Glutamatergic neuron (in vitro differentiated cells): ENCODE measurements at regions not wholly inside any gene's neighbourhood (a gene's known extent, or its start where the extent isn't known, plus 50 kb on each side); places are given as distances from the start of the nearest gene placed in this dataset.

Source experiments
- DNase-seq: peaks from one replicate; pipeline ENCODE4 v3.0.0; 2022
- H3K27ac Mint-ChIP-seq: one replicate; pipeline ENCODE4 v1.8.0; 2020; ENCODE audit warnings: mild to moderate bottlenecking, mixed read lengths, inconsistent platforms; ENCODE audit not compliant: unreplicated experiment
- H3K27me3 Mint-ChIP-seq: one replicate; pipeline ENCODE4 v1.8.0; 2020; ENCODE audit warnings: mild to moderate bottlenecking, moderate library complexity, mixed read lengths, inconsistent platforms; ENCODE audit not compliant: unreplicated experiment
- H3K36me3 Mint-ChIP-seq: one replicate; pipeline ENCODE4 v1.8.0; 2020; ENCODE audit warnings: mild to moderate bottlenecking, mixed read lengths, inconsistent platforms; ENCODE audit not compliant: unreplicated experiment
- H3K4me1 Mint-ChIP-seq: one replicate; pipeline ENCODE4 v1.8.0; 2020; ENCODE audit warnings: mild to moderate bottlenecking, low read depth, mixed read lengths, inconsistent platforms; ENCODE audit not compliant: unreplicated experiment
- H3K4me3 Mint-ChIP-seq: one replicate; pipeline ENCODE4 v1.8.0; 2020; ENCODE audit warnings: mild to moderate bottlenecking, mixed read lengths, inconsistent platforms; ENCODE audit not compliant: unreplicated experiment
- H3K9me3 Mint-ChIP-seq: one replicate; pipeline ENCODE4 v1.8.0; 2020; ENCODE audit warnings: mild to moderate bottlenecking, moderate library complexity, mixed read lengths, inconsistent platforms; ENCODE audit not compliant: unreplicated experiment
- CTCF ChIP-seq: fragments of 200-600 bp; sonication (generic); IDR thresholded peaks from one replicate; pipeline ENCODE4 v1.5.0; 2021; ENCODE audit not compliant: partially characterized antibody, unreplicated experiment

DNA sequence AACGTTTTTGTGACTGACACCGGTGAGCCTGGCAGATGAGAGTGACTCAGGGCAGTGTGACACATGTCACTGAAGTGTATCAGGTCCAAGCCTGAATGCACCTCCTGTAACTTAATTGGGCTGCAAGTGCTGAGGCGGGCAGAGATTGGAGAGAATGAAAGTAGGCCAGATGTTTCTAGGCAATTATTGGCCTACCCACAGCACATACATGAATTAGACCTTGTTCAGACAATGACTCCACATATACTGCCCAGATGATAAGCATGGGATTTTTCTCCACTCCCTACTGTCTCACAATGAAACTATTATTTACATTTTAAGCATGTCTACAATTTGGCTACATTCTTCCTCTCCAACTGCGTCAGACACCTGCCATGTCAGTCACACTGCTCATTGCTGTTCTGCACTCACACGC lies 187.3 kb upstream of the ZNF385D start:
- Mint-ChIP-seq H3K4me3 (no peak overlapping the region), H3K36me3 (no peaks in the 10 kb centered on the region), H3K27ac (no peak overlapping the region), H3K4me1 (no peaks in the 10 kb centered on the region), H3K27me3 (peaks cover 2% of the 10 kb centered on the region), H3K9me3 (no peaks in the 10 kb centered on the region)
- TF ChIP-seq CTCF: no peak
- no peak for DNase-seq

GRCh38 chr3:21942328-21942727 lies 191.3 kb upstream of the ZNF385D start:
- no peak for TF ChIP-seq CTCF
- Mint-ChIP-seq H3K27ac (no peak overlapping the region), H3K36me3 (no peaks in the 10 kb centered on the region), H3K9me3 (no peaks in the 10 kb centered on the region), H3K27me3 (peaks cover 4% of the 10 kb centered on the region), H3K4me1 (peaks cover 2% of the 10 kb centered on the region), H3K4me3 (no peak overlapping the region)
- DNase-seq: no peak

DNA sequence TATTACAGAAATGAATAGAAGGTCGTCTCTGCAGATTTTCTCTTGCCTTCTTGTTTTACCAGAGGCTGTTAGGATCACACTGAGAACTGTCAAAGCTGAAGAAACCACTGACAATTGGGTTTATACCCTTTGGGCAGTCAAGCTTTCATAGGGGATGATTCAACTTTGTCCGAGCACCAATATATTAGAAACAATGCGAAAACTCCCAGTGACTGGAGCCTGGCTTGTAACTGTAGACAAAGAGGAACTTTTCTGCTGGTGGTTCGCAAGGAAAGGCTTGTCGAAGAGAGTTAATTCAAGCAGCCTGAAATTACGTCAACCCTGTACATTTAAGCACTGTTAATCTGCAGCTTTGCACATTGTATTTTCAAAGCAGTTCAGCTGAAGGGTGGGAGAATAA lies 193.2 kb upstream of the ZNF385D start:
- DNase-seq: no peak
- peaks cover 2% of the 10 kb centered on the region for H3K4me1 Mint-ChIP-seq
- no peak overlapping the region for H3K27ac Mint-ChIP-seq
- H3K9me3 Mint-ChIP-seq: no peaks in the 10 kb centered on the region
- H3K27me3 Mint-ChIP-seq: peaks cover 2% of the 10 kb centered on the region
- no peak for TF ChIP-seq CTCF
- H3K36me3 Mint-ChIP-seq: no peaks in the 10 kb centered on the region
- H3K4me3 Mint-ChIP-seq: no peak overlapping the region

GRCh38 chr3:21952856-21953255 lies 201.8 kb upstream of the ZNF385D start:
- Mint-ChIP-seq H3K4me3 (no peak overlapping the region), H3K36me3 (no peaks in the 10 kb centered on the region), H3K4me1 (no peaks in the 10 kb centered on the region), H3K27ac (no peak overlapping the region), H3K27me3 (no peaks in the 10 kb centered on the region), H3K9me3 (no peaks in the 10 kb centered on the region)
- no peak for DNase-seq
- TF ChIP-seq CTCF: no peak

GRCh38 chr3:21954709-21955108 lies 203.7 kb upstream of the ZNF385D start:
- H3K27ac Mint-ChIP-seq: no peak overlapping the region
- H3K4me3 Mint-ChIP-seq: no peak overlapping the region
- TF ChIP-seq CTCF: no peak
- no peaks in the 10 kb centered on the region for H3K9me3 Mint-ChIP-seq
- H3K36me3 Mint-ChIP-seq: no peaks in the 10 kb centered on the region
- DNase-seq: no peak
- no peaks in the 10 kb centered on the region for H3K4me1 Mint-ChIP-seq
- H3K27me3 Mint-ChIP-seq: no peaks in the 10 kb centered on the region
